ENCODE measurements at regions not wholly inside any gene's neighbourhood (a gene's known extent, or its start where the extent isn't known, plus 50 kb on each side); places are given as distances from the start of the nearest gene placed in this dataset.
"Not testable (repeated sequence)": the region's sequence is repeated elsewhere in the genome, so short reads cannot be mapped to it uniquely, and the experiment has no call there.

- DNase-seq = no peak
Measured at GRCh38 chr2:195279840-195280427, 377.1 kb upstream of the SLC39A10 start.

GRCh38 chr2:195270466-195271039 is 386.5 kb upstream of the SLC39A10 start:
- DNase-seq = no peak

- DNase-seq = no peak
Measured at GRCh38 chr2:195269220-195269619, 387.8 kb upstream of the SLC39A10 start.

- no peak for DNase-seq
Measured at GRCh38 chr2:195257979-195258378, 399.0 kb upstream of the SLC39A10 start.

GRCh38 chr2:195252018-195252417 is 405.0 kb upstream of the SLC39A10 start:
- no peak for DNase-seq

GRCh38 chr2:195251214-195251613 is 405.8 kb upstream of the SLC39A10 start:
- DNase-seq = no peak

GRCh38 chr2:195238826-195239225 is 418.2 kb upstream of the SLC39A10 start:
- no peak for DNase-seq

GRCh38 chr2:195238379-195238778 is 418.6 kb upstream of the SLC39A10 start:
- no peak for DNase-seq

GRCh38 chr2:195228547-195228946 is 428.5 kb upstream of the SLC39A10 start:
- DNase-seq = not testable (repeated sequence)

GRCh38 chr2:195214072-195214471 is 443.0 kb upstream of the SLC39A10 start:
- DNase-seq = no peak

- no peak for DNase-seq
Measured at GRCh38 chr2:195212586-195212985, 444.4 kb upstream of the SLC39A10 start.

- no peak for DNase-seq
Measured at GRCh38 chr2:195202163-195202845, 454.7 kb upstream of the SLC39A10 start.

- DNase-seq = no peak
Measured at GRCh38 chr2:195199864-195200263, 457.2 kb upstream of the SLC39A10 start.

GRCh38 chr2:195181059-195181705 is 475.8 kb upstream of the SLC39A10 start:
- no peak for DNase-seq

GRCh38 chr2:195168369-195168768 is 488.7 kb upstream of the SLC39A10 start:
- no peak for DNase-seq

- no peak for DNase-seq
Measured at GRCh38 chr2:195164930-195165329, 492.1 kb upstream of the SLC39A10 start.

GRCh38 chr2:195162918-195163317 is 494.1 kb upstream of the SLC39A10 start:
- DNase-seq = no peak

GRCh38 chr2:195162194-195162593 is 494.8 kb upstream of the SLC39A10 start:
- no peak for DNase-seq

- DNase-seq = no peak
Measured at GRCh38 chr2:195160963-195161362, 496.1 kb upstream of the SLC39A10 start.

- no peak for DNase-seq
Measured at GRCh38 chr2:195151711-195152110, 505.3 kb upstream of the SLC39A10 start.

- DNase-seq = no peak
Measured at GRCh38 chr2:195150819-195151218, 506.2 kb upstream of the SLC39A10 start.

GRCh38 chr2:195148004-195148403 is 509.0 kb upstream of the SLC39A10 start:
- no peak for DNase-seq

GRCh38 chr2:195146761-195147541 is 510.1 kb upstream of the SLC39A10 start:
- DNase-seq = no peak
